ENCODE measurements at regions not wholly inside any gene's neighbourhood (a gene's known extent, or its start where the extent isn't known, plus 50 kb on each side); places are given as distances from the start of the nearest gene placed in this dataset.

DNA sequence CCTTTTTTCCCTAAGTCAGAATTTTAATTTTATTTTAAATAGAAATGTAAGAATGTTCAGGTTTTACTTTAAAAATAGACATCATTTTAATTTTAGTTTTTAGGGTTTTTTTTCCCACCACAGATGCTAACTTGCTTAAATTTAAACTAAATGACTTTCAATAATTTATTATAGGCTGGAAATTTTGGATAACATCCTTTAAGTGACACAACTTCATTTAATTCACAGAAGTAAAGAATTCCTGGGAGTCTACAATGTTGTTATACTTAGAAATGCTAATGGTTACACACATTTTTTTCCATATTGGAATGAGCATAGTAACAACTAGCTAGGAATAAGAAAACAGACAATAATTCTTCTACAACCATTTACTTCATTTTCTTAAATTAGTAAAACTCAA lies 90.5 kb upstream of the PDE10A start:
- TF ChIP-seq POLR2AphosphoS5 (IDR thresholded peaks at IDR 0.05) (no peak), CTCF (IDR thresholded peaks at IDR 0.05) (no peak), EP300 (IDR thresholded peaks at IDR 0.05) (no peak), POLR2A (IDR thresholded peaks at IDR 0.05) (no peak)
